ENCODE measurements at regions not wholly inside any gene's neighbourhood (a gene's known extent, or its start where the extent isn't known, plus 50 kb on each side); places are given as distances from the start of the nearest gene placed in this dataset.

DNA sequence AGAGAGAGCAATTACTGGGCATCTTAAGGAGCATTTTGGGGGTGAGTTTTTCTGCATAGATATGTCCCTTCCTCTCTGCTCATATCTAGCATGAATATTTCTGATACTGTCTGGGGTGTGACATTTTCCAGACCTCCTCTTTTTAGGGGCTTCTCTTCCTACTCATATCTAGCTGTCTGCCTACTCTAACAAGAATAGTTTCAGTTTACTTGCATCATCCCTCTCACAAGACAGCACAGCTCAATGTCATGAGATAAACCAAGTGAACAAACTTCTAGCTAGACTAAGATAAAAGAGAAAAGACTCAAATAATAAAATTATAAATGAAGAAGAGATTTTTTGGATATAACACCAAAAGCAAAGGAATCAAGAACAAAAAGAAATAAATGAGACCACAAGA is 419.5 kb upstream of the SORCS1 start:
- no peaks in the 10 kb centered on the region for H3K9me3 ChIP-seq (ENCODE audit: control insufficient read depth, low read depth, low read length)
- H4K8ac ChIP-seq (replicated peaks; ENCODE audit: insufficient read length, low read depth, low read length), result no peak overlapping the region

More for the DNA sequence above, 419.5 kb upstream of the SORCS1 start:
- H3K23me2 ChIP-seq (ENCODE audit: insufficient read length, low read depth, low read length, poor library complexity, severe bottlenecking), result no peaks in the 10 kb centered on the region
- peaks cover 15 to 17% of the 10 kb centered on the region in 2 experiments for H3K4me1 Mint-ChIP-seq
- no peak overlapping the region for H3T11ph ChIP-seq (ENCODE audit: low read length)
- H3K4ac ChIP-seq (ENCODE audit: low read depth, low read length), result no peak overlapping the region
- no peak overlapping the region for H3K27ac ChIP-seq (ENCODE audit: insufficient read length, low read depth, low read length)
- H3K27ac Mint-ChIP-seq, result no peak overlapping the region
- TF ChIP-seq, protein P1, sequence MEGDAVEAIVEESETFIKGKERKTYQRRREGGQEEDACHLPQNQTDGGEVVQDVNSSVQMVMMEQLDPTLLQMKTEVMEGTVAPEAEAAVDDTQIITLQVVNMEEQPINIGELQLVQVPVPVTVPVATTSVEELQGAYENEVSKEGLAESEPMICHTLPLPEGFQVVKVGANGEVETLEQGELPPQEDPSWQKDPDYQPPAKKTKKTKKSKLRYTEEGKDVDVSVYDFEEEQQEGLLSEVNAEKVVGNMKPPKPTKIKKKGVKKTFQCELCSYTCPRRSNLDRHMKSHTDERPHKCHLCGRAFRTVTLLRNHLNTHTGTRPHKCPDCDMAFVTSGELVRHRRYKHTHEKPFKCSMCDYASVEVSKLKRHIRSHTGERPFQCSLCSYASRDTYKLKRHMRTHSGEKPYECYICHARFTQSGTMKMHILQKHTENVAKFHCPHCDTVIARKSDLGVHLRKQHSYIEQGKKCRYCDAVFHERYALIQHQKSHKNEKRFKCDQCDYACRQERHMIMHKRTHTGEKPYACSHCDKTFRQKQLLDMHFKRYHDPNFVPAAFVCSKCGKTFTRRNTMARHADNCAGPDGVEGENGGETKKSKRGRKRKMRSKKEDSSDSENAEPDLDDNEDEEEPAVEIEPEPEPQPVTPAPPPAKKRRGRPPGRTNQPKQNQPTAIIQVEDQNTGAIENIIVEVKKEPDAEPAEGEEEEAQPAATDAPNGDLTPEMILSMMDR (conservative IDR thresholded peaks at IDR 0.05), result no peak
- no peak overlapping the region for H2BK12ac ChIP-seq (ENCODE audit: insufficient read length, low read depth, low read length)
- H2BK20ac ChIP-seq (ENCODE audit: low read depth, low read length, poor library complexity, severe bottlenecking), result no peak overlapping the region
- H4K91ac ChIP-seq (ENCODE audit: insufficient read length, low read depth, low read length), result no peak overlapping the region
- H3K27me3 ChIP-seq (ENCODE audit: insufficient read depth, low read length), result no peaks in the 10 kb centered on the region
- H3K18ac ChIP-seq (ENCODE audit: insufficient read length, low read depth, low read length), result no peak overlapping the region
- no peak overlapping the region for H3K9ac ChIP-seq (ENCODE audit: extremely low read depth, insufficient read length, low read length)
- no peak overlapping the region for H2BK120ac ChIP-seq (ENCODE audit: low read depth, low read length, poor library complexity, severe bottlenecking)
- no peak overlapping the region for H3K14ac ChIP-seq (ENCODE audit: insufficient read depth, low read length)
- no peaks in the 10 kb centered on the region; the same call in 1 of the 2 replicates for H3K4me1 ChIP-seq (ENCODE audit: insufficient read depth, low read length)
- H3K27me3 Mint-ChIP-seq (ENCODE audit: low read depth), result no peaks in the 10 kb centered on the region
- H2BK15ac ChIP-seq (ENCODE audit: low read depth, low read length), result no peak overlapping the region
- no peaks in the 10 kb centered on the region for H4K20me1 ChIP-seq (ENCODE audit: control insufficient read depth, insufficient read depth, insufficient read length)
- H3K4me3 Mint-ChIP-seq, result no peak overlapping the region
- peaks cover 15 to 35% (median 22%) of the 10 kb centered on the region in 3 experiments; a peak in 6 of 7 replicates for H3K36me3 Mint-ChIP-seq (ENCODE audit: insufficient read depth in 1 of 3, low read depth in 3 of 3)
- H3K23ac ChIP-seq (ENCODE audit: insufficient read length, low read depth, low read length), result no peak overlapping the region
- H3K79me2 ChIP-seq (ENCODE audit: insufficient read depth, low read length), result no peaks in the 10 kb centered on the region
- no peak overlapping the region for H2AFZ ChIP-seq (ENCODE audit: low read length)
- H3K56ac ChIP-seq (ENCODE audit: insufficient read length, low read depth, low read length), result no peak overlapping the region
- no peaks in the 10 kb centered on the region for H3K79me1 ChIP-seq (ENCODE audit: insufficient read depth, low read depth, low read length, poor library complexity, severe bottlenecking)
- no peak overlapping the region for H2AK5ac ChIP-seq (ENCODE audit: insufficient read length, low read length)
- no peak overlapping the region for H3K4me2 ChIP-seq (ENCODE audit: insufficient read depth, insufficient read length, low read length)
- H2BK5ac ChIP-seq (ENCODE audit: insufficient read length, low read length), result no peak overlapping the region
- H4K5ac ChIP-seq (ENCODE audit: insufficient read length, low read depth, low read length), result no peak overlapping the region
- DNase-seq, result no peak
- H3K9me3 Mint-ChIP-seq, result peaks cover 28% of the 10 kb centered on the region in 2 experiments

All from H9 (cell line).